Liver (tissue), 8 donors: ENCODE measurements at regions not wholly inside any gene's neighbourhood (a gene's known extent, or its start where the extent isn't known, plus 50 kb on each side); places are given as distances from the start of the nearest gene placed in this dataset.

Experiments used
- DNase-seq: peaks from one replicate; pipeline ENCODE4 v3.0.0-alpha.2; 2017; ENCODE audit warnings: low spot score
- H3K27ac ChIP-seq, 2 donors: one replicate each; pipeline ENCODE4 v1.7.0; 2013; ENCODE audit warnings: inconsistent platforms in 2 of 2, low read length in 2 of 2, control low read depth in 1 of 2, low read depth in 1 of 2, mild to moderate bottlenecking in 1 of 2
- H3K27me3 ChIP-seq, 4 donors: one replicate each; pipeline versions ENCODE4 v1.6.1 to v1.7.0; 2013; ENCODE audit warnings: low read length in 3 of 4, inconsistent platforms in 1 of 4, mild to moderate bottlenecking in 1 of 4, moderate library complexity in 1 of 4; ENCODE audit not compliant: control insufficient read depth in 4 of 4, insufficient read depth in 4 of 4
- H3K36me3 ChIP-seq, 4 donors: one replicate each; pipeline versions ENCODE4 v1.6.1 to v1.7.0; 2013; ENCODE audit warnings: low read length in 3 of 4, mild to moderate bottlenecking in 3 of 4, low read depth in 1 of 4, moderate library complexity in 1 of 4; ENCODE audit not compliant: control insufficient read depth in 4 of 4, insufficient read depth in 3 of 4
- H3K4me1 ChIP-seq, 4 donors: one replicate each; pipeline versions ENCODE4 v1.6.1 to v1.7.0; 2013; ENCODE audit warnings: low read length in 3 of 4, mild to moderate bottlenecking in 3 of 4, moderate library complexity in 1 of 4; ENCODE audit not compliant: control insufficient read depth in 4 of 4, insufficient read depth in 4 of 4
- H3K4me3 ChIP-seq, 3 donors: one replicate each; pipeline versions ENCODE4 v1.6.1 to v1.7.0; 2013; ENCODE audit warnings: low read length in 3 of 3, control low read depth in 1 of 3, low read depth in 1 of 3, mild to moderate bottlenecking in 1 of 3
- H3K9ac ChIP-seq, 2 donors: one replicate each; pipeline ENCODE4 v1.7.0; 2013; ENCODE audit warnings: low read length in 2 of 2, mild to moderate bottlenecking in 2 of 2, moderate library complexity in 2 of 2, control low read depth in 1 of 2, low read depth in 1 of 2
- H3K9me3 ChIP-seq, 4 donors: one replicate each; pipeline versions ENCODE4 v1.6.1 to v1.7.0; 2013; ENCODE audit warnings: low read length in 3 of 4; ENCODE audit not compliant: control insufficient read depth in 4 of 4
- CTCF ChIP-seq: fragments of 150-350 bp; IDR thresholded peaks from 2 replicates; pipeline ENCODE4 v1.5.1; 2017; ENCODE audit warnings: improper control_type of control experiment, low read depth, low read length; ENCODE audit not compliant: missing input control
- EGR1 ChIP-seq, 2 donors: IDR thresholded peaks; 2 replicates each; pipeline ENCODE4 v1.6.1; 2016 to 2018; ENCODE audit warnings: antibody characterized with exemption in 2 of 2, low read depth in 2 of 2
- FOXA1 ChIP-seq: IDR thresholded peaks from 2 replicates; pipeline ENCODE4 v1.6.1; 2016; ENCODE audit warnings: antibody characterized with exemption
- FOXA2 ChIP-seq: IDR thresholded peaks from 2 replicates; pipeline ENCODE4 v1.6.1; 2016; ENCODE audit warnings: antibody characterized with exemption
- HNF4A ChIP-seq, 2 donors: conservative IDR thresholded peaks; 2 replicates each; pipeline ENCODE4 v1.6.1; 2016; ENCODE audit warnings: antibody characterized with exemption in 2 of 2, mild to moderate bottlenecking in 2 of 2
- HNF4G ChIP-seq: IDR thresholded peaks from 2 replicates; pipeline ENCODE4 v1.6.1; 2016; ENCODE audit warnings: antibody characterized with exemption
- JUND ChIP-seq, 2 donors: IDR thresholded peaks; 2 replicates each; pipeline ENCODE4 v1.6.1; 2016; ENCODE audit warnings: antibody characterized with exemption in 2 of 2
- NR2F2 ChIP-seq: IDR thresholded peaks from 2 replicates; pipeline ENCODE4 v1.6.1; 2016; ENCODE audit warnings: antibody characterized with exemption
- RAD21 ChIP-seq, 2 donors: IDR thresholded peaks; 2 replicates each; pipeline ENCODE4 v1.6.1; 2016; ENCODE audit warnings: antibody characterized with exemption in 2 of 2, mild to moderate bottlenecking in 2 of 2
- RXRA ChIP-seq, 2 donors: IDR thresholded peaks; 2 replicates each; pipeline ENCODE4 v1.6.1; 2017 to 2018; ENCODE audit warnings: antibody characterized with exemption in 2 of 2, mild to moderate bottlenecking in 1 of 2
- SP1 ChIP-seq: IDR thresholded peaks from 2 replicates; pipeline ENCODE4 v1.6.1; 2018; ENCODE audit warnings: antibody characterized with exemption, mild to moderate bottlenecking
- TAF1 ChIP-seq: conservative IDR thresholded peaks from 2 replicates; pipeline ENCODE4 v1.6.1; 2016; ENCODE audit warnings: antibody characterized with exemption, mild to moderate bottlenecking
- YY1 ChIP-seq: IDR thresholded peaks from 2 replicates; pipeline ENCODE4 v1.6.1; 2016; ENCODE audit warnings: antibody characterized with exemption, mild to moderate bottlenecking
- ZBTB33 ChIP-seq: IDR thresholded peaks from 2 replicates; pipeline ENCODE4 v1.6.1; 2016; ENCODE audit warnings: antibody characterized with exemption
- WGBS: extraction: QIAGEN DNeasy Blood & Tissue Kit; methylation state at CpG from one replicate; pipeline ENCODE4 v1.1.7; 2013; 5-methylcytosine and 5-hydroxymethylcytosine counted together
- TF ChIP-seq, protein P1 (sequence below): IDR thresholded peaks from 2 replicates; pipeline ENCODE4 v1.6.1; 2016; ENCODE audit warnings: antibody characterized with exemption
- TF ChIP-seq, protein P2 (sequence below): IDR thresholded peaks from 2 replicates; pipeline ENCODE4 v1.6.1; 2016; ENCODE audit warnings: antibody characterized with exemption, mild to moderate bottlenecking
- TF ChIP-seq, protein P3 (sequence below): IDR thresholded peaks from 2 replicates; pipeline ENCODE4 v1.6.1; 2016; ENCODE audit warnings: antibody characterized with exemption
- donor health status: healthy.
- donor health status: healthy.
- donor health status: healthy.
- donor health status: healthy.
- donor health status: healthy.

- no peak for TF ChIP-seq ZBTB33
Observed at GRCh38 chr17:79152636-79153035, 78.0 kb downstream of the ENGASE start (continued).

DNA sequence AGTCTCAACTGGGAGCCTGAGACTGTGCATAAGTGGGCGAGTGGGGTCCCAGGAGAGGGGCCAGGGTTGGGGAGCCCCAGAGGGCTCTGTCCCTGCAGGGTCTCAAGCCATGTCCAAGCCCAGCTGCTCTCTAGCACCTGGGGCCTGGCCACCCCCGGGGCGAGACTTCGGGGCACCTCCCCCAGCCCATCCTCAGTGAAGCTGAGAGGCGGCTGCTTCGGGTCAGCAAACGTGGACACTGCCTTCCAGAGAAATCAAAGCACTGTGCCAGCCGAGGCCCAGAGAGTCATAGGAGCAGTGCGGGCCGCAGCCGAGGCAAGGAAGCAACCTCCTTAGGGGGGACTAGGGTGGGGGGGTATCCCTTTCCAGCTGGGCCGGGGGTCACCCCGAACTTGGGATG, 77.5 kb downstream of the ENGASE start:
- no peak for DNase-seq
- WGBS = 33% methylated on average over 13 of the region's 13 CpGs
- no peak overlapping the region for H3K4me3 ChIP-seq
- no peak overlapping the region for H3K27ac ChIP-seq
- H3K9me3 ChIP-seq = no peaks in the 10 kb centered on the region
- TF ChIP-seq FOXA1 (no peak), YY1 (no peak), RAD21 (IDR thresholded peaks at IDR 0.05) (no peak), SP1 (no peak), NR2F2 (no peak), EGR1 (IDR thresholded peaks at IDR 0.05; ENCODE audit: low read depth in 2 of 2) (no peak), JUND (IDR thresholded peaks at IDR 0.05) (no peak), ZBTB33 (no peak), HNF4G (no peak), RXRA (IDR thresholded peaks at IDR 0.05) (no peak), FOXA2 (no peak)
- TF ChIP-seq, protein P1, sequence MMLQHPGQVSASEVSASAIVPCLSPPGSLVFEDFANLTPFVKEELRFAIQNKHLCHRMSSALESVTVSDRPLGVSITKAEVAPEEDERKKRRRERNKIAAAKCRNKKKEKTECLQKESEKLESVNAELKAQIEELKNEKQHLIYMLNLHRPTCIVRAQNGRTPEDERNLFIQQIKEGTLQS = no peak
- TF ChIP-seq, protein P2, sequence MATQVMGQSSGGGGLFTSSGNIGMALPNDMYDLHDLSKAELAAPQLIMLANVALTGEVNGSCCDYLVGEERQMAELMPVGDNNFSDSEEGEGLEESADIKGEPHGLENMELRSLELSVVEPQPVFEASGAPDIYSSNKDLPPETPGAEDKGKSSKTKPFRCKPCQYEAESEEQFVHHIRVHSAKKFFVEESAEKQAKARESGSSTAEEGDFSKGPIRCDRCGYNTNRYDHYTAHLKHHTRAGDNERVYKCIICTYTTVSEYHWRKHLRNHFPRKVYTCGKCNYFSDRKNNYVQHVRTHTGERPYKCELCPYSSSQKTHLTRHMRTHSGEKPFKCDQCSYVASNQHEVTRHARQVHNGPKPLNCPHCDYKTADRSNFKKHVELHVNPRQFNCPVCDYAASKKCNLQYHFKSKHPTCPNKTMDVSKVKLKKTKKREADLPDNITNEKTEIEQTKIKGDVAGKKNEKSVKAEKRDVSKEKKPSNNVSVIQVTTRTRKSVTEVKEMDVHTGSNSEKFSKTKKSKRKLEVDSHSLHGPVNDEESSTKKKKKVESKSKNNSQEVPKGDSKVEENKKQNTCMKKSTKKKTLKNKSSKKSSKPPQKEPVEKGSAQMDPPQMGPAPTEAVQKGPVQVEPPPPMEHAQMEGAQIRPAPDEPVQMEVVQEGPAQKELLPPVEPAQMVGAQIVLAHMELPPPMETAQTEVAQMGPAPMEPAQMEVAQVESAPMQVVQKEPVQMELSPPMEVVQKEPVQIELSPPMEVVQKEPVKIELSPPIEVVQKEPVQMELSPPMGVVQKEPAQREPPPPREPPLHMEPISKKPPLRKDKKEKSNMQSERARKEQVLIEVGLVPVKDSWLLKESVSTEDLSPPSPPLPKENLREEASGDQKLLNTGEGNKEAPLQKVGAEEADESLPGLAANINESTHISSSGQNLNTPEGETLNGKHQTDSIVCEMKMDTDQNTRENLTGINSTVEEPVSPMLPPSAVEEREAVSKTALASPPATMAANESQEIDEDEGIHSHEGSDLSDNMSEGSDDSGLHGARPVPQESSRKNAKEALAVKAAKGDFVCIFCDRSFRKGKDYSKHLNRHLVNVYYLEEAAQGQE = no peak
- TF ChIP-seq, protein P3, sequence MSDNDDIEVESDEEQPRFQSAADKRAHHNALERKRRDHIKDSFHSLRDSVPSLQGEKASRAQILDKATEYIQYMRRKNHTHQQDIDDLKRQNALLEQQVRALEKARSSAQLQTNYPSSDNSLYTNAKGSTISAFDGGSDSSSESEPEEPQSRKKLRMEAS = no peak
- H3K27me3 ChIP-seq = peaks cover 0 to 4% (median 0%) of the 10 kb centered on the region in 4 donors
- no peaks in the 10 kb centered on the region for H3K36me3 ChIP-seq
- no peaks in the 10 kb centered on the region for H3K4me1 ChIP-seq
- H3K9ac ChIP-seq = no peak overlapping the region

DNA sequence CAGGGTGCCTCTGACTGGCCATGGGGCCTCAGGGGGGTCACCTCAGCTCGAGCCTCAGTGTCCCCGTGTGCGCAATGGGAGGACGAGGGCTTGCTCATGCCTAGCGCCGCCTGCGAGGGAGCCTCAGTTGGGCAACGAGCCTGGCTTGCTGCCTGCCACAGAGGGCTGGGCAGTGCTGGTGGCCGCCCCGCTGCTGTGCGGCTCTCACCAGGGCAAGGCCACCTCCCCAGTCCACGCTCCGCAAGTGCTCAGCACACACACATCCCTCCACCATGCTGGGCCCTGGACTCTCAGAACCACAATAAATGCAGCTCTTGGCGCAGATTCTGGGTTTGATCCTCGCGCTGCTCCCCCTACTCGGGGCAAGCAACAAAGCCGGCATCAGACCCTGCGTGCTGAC, 76.2 kb downstream of the ENGASE start:
- H3K4me1 ChIP-seq = no peaks in the 10 kb centered on the region
- no peaks in the 10 kb centered on the region for H3K9me3 ChIP-seq
- 73% methylated on average over 19 of the region's 19 CpGs for WGBS
- peaks cover 0 to 4% (median 0%) of the 10 kb centered on the region in 4 donors for H3K27me3 ChIP-seq
- no peak overlapping the region for H3K4me3 ChIP-seq
- H3K27ac ChIP-seq = no peak overlapping the region
- no peak for DNase-seq
- no peak overlapping the region for H3K9ac ChIP-seq
- H3K36me3 ChIP-seq = no peaks in the 10 kb centered on the region
- TF ChIP-seq FOXA2 (no peak), EGR1 (IDR thresholded peaks at IDR 0.05; ENCODE audit: low read depth in 2 of 2) (no peak), HNF4A (conservative IDR thresholded peaks at IDR 0.05) (no peak), SP1 (no peak), ZBTB33 (no peak), FOXA1 (no peak), HNF4G (no peak), RXRA (IDR thresholded peaks at IDR 0.05) (no peak), NR2F2 (no peak), CTCF (no peak), YY1 (no peak), RAD21 (IDR thresholded peaks at IDR 0.05) (no peak), TAF1 (no peak)
- TF ChIP-seq, protein P3 = no peak
- TF ChIP-seq, protein P1 = no peak
